Uterus (tissue), 3 donors: ENCODE measurements at regions not wholly inside any gene's neighbourhood (a gene's known extent, or its start where the extent isn't known, plus 50 kb on each side); places are given as distances from the start of the nearest gene placed in this dataset.
"Not testable (repeated sequence)": the region's sequence is repeated elsewhere in the genome, so short reads cannot be mapped to it uniquely, and the experiment has no call there.

Source experiments
- DNase-seq, 2 donors: peaks; one replicate each; pipeline ENCODE4 v3.0.0-alpha.2; 2019 to 2020
- H3K27ac ChIP-seq, 2 donors: fragments of 200-600 bp; sonication (generic); 1 replicate in 1 of 2; 2 replicates in 1 of 2; pipeline ENCODE4 v1.5.1; 2016 to 2018
- H3K27me3 ChIP-seq, 2 donors: fragments of 200-600 bp; sonication (generic); one replicate each; pipeline ENCODE4 v1.5.1; 2018 to 2019; ENCODE audit warnings: control low read depth in 1 of 2
- H3K36me3 ChIP-seq, 2 donors: fragments of 200-600 bp; sonication (generic); one replicate each; pipeline ENCODE4 v1.5.1; 2019; ENCODE audit warnings: control low read depth in 1 of 2
- H3K4me1 ChIP-seq, 2 donors: fragments of 200-600 bp; sonication (generic); one replicate each; pipeline ENCODE4 v1.5.1; 2018 to 2019; ENCODE audit warnings: control low read depth in 1 of 2
- H3K4me3 ChIP-seq, 2 donors: fragments of 200-600 bp; sonication (generic); 1 replicate in 1 of 2; 2 replicates in 1 of 2; pipeline ENCODE4 v1.5.1; 2018 to 2019; ENCODE audit warnings: mild to moderate bottlenecking in 1 of 2
- H3K9me3 ChIP-seq, 2 donors: fragments of 200-600 bp; sonication (generic); one replicate each; pipeline ENCODE4 v1.5.1; 2019; ENCODE audit warnings: control low read depth in 1 of 2
- CTCF ChIP-seq, 4 experiments: fragments of 200-600 bp in 2 of 4; fragments of 450-650 bp in 2 of 4; sonication (generic) in 2 of 4; IDR thresholded peaks; one replicate each; pipeline ENCODE4 v1.5.1; 2016 to 2019; ENCODE audit warnings: antibody characterized with exemption in 4 of 4, mild to moderate bottlenecking in 2 of 4, moderate library complexity in 1 of 4
- POLR2A ChIP-seq, 2 donors: fragments of 450-650 bp; IDR thresholded peaks; one replicate each; pipeline ENCODE4 v1.6.1; 2016; ENCODE audit warnings: antibody characterized with exemption in 2 of 2, mild to moderate bottlenecking in 1 of 2, moderate library complexity in 1 of 2
- intact Hi-C: fragments of 100-400 bp; cut with DNase I; formaldehyde crosslinking; loops from one replicate; pipeline ENCODE4 v1.15.1; 2023; ENCODE audit warnings: low total_unique reads
- donor health status: DM: yes; HTN: yes; CAD: no.

GRCh38 chr2:57049273-57049672, 865.5 kb downstream of the CCDC85A start:
- no peak for TF ChIP-seq CTCF (IDR thresholded peaks at IDR 0.05)
- no peak for TF ChIP-seq POLR2A (IDR thresholded peaks at IDR 0.05)
- no peaks in the 10 kb centered on the region for H3K4me1 ChIP-seq

GRCh38 chr2:57050007-57050406, 866.2 kb downstream of the CCDC85A start:
- H3K4me1 ChIP-seq = no peaks in the 10 kb centered on the region
- no peak overlapping the region for H3K27ac ChIP-seq
- TF ChIP-seq CTCF (IDR thresholded peaks at IDR 0.05) (no peak), POLR2A (IDR thresholded peaks at IDR 0.05) (no peak)
- H3K4me3 ChIP-seq = no peak overlapping the region
- no peaks in the 10 kb centered on the region for H3K9me3 ChIP-seq
- no peaks in the 10 kb centered on the region for H3K27me3 ChIP-seq
- H3K36me3 ChIP-seq = no peaks in the 10 kb centered on the region
- DNase-seq = no peak
- intact Hi-C loops = no loop called here

More at GRCh38 chr2:57049273-57049672, 865.5 kb downstream of the CCDC85A start:
- Histone ChIP-seq H3K27me3 (no peaks in the 10 kb centered on the region), H3K4me3 (no peak overlapping the region), H3K27ac (no peak overlapping the region), H3K9me3 (no peaks in the 10 kb centered on the region), H3K36me3 (no peaks in the 10 kb centered on the region)
- DNase-seq = no peak
- intact Hi-C loops = no loop called here

GRCh38 chr2:57066301-57066700, 882.5 kb downstream of the CCDC85A start:
- H3K4me1 ChIP-seq, H3K27ac ChIP-seq, DNase-seq, H3K9me3 ChIP-seq, intact Hi-C loops, H3K4me3 ChIP-seq, H3K27me3 ChIP-seq, H3K36me3 ChIP-seq: not testable (repeated sequence)

GRCh38 chr2:57075226-57075625, 891.4 kb downstream of the CCDC85A start:
- H3K36me3 ChIP-seq = no peaks in the 10 kb centered on the region
- TF ChIP-seq POLR2A (IDR thresholded peaks at IDR 0.05) (no peak), CTCF (IDR thresholded peaks at IDR 0.05) (no peak)
- H3K4me1 ChIP-seq = no peaks in the 10 kb centered on the region
- H3K9me3 ChIP-seq = no peaks in the 10 kb centered on the region
- no peaks in the 10 kb centered on the region for H3K27me3 ChIP-seq
- no peak overlapping the region for H3K4me3 ChIP-seq
- H3K27ac ChIP-seq = no peak overlapping the region
- intact Hi-C loops = no loop called here
- DNase-seq = no peak

- Histone ChIP-seq H3K36me3 (no peaks in the 10 kb centered on the region), H3K9me3 (no peaks in the 10 kb centered on the region), H3K4me1 (no peaks in the 10 kb centered on the region), H3K27ac (no peak overlapping the region), H3K4me3 (no peak overlapping the region), H3K27me3 (no peaks in the 10 kb centered on the region)
- no peak for DNase-seq
- intact Hi-C loops = no loop called here
- TF ChIP-seq CTCF (IDR thresholded peaks at IDR 0.05) = no peak
- TF ChIP-seq POLR2A (IDR thresholded peaks at IDR 0.05) = no peak
These were observed 896.2 kb downstream of the CCDC85A start for GRCh38 chr2:57080035-57080434.

GRCh38 chr2:57084697-57085281, 901.0 kb downstream of the CCDC85A start:
- TF ChIP-seq POLR2A (IDR thresholded peaks at IDR 0.05) (no peak), CTCF (IDR thresholded peaks at IDR 0.05) (no peak)
- Histone ChIP-seq H3K4me1 (no peaks in the 10 kb centered on the region), H3K9me3 (no peaks in the 10 kb centered on the region), H3K27me3 (no peaks in the 10 kb centered on the region), H3K27ac (no peak overlapping the region), H3K36me3 (no peaks in the 10 kb centered on the region), H3K4me3 (no peak overlapping the region)
- no peak for DNase-seq
- intact Hi-C loops = no loop called here
